GM21717 (cell line): ENCODE measurements at regions not wholly inside any gene's neighbourhood (a gene's known extent, or its start where the extent isn't known, plus 50 kb on each side); places are given as distances from the start of the nearest gene placed in this dataset.

ENCODE experiments used
- ATAC-seq: cut with Tn5 transposase; IDR thresholded peaks from one replicate; pipeline ENCODE4 v1.9.1; 2021; ENCODE audit warnings: mild to moderate bottlenecking, moderate library complexity; ENCODE audit not compliant: unreplicated experiment

DNA sequence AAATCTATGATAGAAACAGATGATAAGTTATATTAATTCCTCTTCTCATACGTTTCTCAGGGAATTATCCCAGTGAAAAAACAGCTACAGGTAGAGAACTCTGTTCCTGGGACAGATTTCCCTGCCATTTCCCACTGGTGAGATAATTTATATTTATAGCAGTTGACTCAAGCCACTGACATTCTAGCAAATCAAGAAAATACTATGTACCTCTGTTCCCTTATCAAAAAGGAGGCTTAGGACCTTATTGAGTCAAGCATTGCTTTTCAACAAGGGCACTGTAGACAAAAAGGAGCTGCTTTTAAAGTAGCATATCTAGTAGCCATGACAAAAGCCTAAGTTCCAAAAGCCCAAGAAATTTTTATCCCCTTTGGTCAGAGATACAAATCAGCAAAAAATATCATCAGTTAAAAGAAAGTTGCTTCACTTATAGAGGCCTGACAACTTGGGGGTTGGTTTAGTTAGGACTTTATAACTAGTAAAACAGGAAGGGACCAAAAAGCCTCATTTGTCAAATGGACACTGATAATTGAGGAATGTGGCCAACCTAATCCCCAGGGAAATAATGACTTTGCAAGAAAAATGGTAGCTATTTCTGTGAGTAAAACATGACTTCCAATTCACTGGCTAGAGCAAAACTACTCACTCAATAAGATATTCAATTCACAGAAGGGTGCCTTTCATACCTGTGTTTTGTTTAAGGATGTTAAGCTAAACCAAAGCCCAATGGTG lies 652.5 kb downstream of the SLITRK1 start:
- ATAC-seq: no peak

DNA sequence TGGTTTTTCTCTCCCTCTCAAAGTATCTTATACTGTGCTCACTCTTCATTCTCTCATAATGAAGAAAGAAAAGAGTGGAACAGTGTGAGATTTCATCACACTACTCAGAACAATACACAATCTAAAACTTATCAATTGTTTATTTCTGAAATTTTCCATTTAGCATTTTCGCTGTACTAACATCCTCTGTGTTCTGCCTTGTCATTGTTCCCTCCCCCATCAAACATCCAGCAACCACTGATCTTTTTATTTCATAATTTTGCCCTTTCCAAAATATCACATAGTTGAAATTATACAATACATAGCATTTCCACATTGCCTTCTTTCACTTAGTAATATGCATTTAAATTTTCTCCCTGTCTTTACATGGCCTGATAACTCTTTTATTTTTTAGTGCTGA lies 658.7 kb downstream of the SLITRK1 start:
- ATAC-seq: no peak

DNA sequence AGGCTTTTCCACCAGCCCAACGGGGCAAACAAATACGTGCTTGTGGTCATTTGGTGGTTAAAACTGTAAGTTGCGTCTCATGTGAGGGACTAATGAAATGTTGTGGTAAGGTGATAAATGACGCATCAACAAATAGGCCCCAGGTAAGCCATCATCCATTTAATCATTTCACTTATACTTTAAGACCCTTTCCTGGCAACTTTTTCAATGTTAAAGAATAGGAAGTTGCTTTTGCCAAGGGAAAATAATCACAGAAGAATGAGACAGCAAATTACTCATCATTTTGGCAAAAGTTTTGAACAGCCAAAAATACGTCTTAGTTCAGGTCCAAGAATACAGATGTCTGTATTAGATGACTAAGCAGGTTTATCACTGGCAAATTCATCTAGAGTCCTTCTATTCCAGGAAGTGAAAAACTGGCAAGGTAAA lies 660.4 kb downstream of the SLITRK1 start:
- ATAC-seq: no peak

DNA sequence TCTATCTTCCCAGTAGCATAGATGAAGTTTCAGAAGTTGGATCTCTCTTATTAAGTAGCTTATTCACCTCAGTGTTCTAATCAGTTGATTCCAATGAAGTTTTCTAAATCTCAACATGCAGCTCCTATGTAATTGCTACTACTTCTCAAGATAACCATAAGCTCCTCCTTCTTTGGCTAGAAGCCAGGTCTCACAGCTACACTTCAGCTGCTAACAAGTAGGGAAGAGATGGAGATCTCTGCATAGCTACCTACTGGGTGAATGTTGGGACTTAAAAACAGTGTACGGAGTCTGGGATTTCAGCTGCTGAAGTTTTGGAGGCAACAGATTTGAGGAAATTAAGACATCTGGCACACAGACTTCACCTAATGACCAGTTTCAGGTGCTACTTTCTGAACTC lies 661.0 kb downstream of the SLITRK1 start:
- no peak for ATAC-seq

DNA sequence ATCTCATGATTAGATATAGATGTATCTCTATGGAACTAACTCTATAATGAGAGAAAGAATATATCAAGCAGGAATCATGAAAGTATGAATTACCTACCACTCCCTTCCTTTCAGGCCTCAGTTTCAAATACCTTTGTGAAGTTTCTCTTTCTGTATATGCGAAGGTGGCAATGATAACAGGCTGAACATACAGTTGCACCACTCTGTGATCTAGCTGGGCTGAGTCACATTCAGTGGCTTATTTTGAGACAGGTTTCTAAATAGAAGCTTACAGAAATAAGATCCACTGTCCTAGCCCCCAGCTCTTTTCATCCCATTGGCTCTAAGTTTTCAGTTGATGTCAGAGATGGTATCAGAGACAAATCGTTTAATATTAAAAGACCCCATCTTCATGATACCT lies 662.0 kb downstream of the SLITRK1 start:
- no peak for ATAC-seq

DNA sequence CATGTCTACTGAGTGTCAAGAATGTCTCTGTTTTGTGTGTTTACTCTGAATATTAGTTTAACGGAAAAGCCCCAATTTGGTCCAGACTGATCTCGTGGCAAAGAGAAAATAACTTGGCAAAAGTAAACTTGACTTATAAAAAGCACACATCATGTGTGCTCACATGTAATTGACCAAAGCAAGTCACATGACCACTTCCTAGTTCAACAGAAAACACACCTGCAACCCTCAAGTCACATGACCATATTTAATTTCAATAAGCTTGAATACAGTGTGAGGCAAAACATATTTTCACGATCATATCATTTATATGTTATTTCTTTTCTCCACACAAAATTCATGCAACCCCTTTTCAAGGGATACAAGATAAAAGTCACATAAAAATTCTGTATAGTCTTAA lies 662.4 kb downstream of the SLITRK1 start:
- ATAC-seq: no peak

DNA sequence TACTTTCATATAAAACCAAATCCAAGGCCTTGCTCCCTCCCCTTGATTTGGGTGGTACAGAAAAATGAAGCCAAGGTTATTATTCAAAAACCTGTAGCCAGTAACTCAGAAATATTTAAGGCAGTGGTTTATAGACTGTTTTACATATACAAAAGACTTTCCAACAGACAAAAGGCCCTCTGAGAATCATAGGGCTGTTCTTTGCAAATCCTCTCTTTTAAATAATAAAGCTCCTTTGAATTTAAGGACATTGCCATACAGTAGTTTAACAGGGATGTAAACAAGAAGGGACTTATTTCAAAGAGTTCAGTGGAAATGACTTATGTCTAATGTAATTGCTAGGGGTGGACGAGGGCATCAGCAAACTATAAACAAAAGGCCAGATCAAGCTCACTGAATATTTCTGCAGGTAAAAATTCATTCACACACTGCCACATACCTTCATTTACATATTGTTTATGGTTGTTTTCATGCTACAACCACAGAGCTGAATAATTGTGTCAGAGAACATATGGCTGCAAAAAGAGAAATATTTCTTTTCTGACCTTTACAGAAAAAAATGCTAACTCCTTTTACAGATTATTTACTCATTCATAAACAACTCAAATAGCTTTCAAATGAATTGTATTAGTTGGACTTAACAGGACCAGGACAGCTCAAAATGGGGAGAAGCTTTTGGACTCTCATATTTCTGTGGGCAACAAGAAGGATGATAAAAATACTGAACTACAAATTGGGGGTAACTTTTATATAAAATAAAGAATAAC lies 665.6 kb downstream of the SLITRK1 start:
- ATAC-seq: no peak

DNA sequence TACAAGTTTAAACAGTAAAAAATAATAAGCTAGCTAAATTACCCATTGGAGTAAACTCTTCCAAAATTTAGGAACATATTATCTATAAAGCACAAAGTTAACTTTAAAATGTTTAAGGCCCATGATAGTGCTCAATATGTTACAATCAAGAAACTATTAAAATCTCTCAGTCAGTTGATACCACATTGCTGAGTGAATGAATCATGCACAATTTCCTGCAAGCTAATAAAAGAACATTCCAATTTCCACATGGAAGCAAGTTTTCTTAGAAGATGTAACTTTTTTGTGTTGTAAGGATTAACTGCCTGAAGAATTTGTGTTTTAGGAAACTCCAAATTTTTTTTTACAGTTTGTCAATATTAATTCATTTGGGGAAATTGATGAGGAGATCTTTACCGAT lies 666.6 kb downstream of the SLITRK1 start:
- ATAC-seq: no peak

DNA sequence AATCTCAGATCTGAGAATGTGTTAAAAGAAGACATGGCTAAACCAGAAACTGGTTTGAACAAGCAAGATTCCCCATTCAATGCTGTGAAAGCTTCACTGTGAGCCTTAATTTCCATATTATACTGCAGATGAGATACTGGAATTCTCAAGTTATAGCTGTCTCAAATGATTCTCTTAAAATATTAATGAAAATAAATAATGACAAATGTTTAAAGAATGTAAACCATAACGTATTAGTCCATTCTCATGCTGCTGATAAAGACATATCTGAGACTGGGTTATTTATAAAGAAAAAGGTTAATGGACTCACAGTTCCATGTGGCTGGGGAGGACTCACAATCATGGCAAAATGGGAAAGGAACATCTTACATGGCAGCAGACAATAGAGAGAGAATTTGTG lies 667.8 kb downstream of the SLITRK1 start:
- ATAC-seq: no peak

DNA sequence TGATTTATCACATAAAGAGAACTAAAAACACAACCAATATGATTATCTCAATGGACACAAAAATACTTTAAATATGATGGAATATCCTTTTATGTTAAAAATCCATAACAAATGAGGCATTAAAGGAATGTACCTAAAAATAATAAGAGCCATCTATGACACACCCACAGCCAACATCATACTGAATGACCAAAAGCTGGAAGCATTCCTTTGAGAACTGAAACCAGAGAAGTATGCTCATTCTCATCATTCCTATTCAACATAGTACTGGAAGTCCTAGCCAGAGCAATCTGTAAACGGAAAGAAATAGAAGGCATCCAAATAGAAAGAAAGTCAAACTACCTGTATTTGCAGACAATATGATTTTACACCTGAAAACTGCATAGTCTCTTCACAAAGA lies 671.0 kb downstream of the SLITRK1 start:
- no peak for ATAC-seq

DNA sequence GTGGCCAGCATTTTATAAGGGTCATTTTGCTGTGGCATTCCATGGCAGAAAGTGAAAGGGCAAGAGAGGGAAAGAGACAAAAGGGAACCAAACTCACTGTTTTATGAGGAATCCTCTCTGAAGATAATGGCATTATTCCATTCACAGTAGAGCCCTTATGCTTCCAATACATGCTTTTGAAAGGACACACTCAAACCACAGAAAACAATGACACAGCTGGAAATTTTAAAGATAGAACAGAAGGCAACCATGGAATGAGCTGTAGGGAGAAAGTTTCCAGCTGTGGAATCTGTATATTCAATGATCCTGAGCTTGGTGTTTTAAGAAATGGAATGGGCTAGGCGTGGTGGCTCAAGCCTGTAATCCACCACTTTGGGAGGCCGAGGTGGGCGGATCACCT lies 677.4 kb downstream of the SLITRK1 start:
- no peak for ATAC-seq

DNA sequence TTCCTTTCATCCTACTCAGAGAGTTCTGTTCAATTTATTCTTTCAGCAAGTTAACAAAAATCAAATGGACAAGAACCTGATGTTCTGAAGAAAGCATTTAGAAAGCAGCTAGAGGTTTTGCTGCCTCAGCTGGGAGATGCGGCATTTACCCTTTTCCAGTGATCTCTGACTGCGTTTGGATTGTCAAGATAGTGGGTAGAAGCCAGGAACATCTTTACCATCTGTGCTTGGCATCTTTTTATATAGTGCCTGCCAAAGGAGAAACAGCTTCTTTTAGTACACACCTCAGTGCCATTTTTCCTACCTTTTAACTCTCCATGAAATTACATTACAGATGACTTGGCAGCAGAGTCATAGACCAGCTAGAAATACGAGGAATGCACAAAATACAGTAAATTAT lies 680.8 kb downstream of the SLITRK1 start:
- no peak for ATAC-seq

DNA sequence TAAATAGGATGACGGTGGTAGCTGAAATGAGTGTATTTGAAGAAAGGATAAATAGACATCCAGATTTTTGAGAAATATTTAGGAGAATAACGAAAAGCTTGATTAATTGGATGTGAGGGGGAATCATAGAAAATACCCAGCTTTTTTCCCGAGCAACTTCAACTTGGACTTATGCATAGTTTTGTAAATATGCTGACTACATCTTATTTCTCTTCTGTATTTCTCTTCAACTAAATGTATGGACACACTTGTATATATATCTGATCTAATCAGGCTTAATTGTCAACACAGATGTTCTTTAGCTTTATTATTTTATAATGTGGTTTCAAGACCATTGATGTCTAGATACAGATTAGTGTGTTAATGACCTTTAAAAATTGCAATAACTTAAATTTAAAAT lies 685.0 kb downstream of the SLITRK1 start:
- ATAC-seq: no peak

DNA sequence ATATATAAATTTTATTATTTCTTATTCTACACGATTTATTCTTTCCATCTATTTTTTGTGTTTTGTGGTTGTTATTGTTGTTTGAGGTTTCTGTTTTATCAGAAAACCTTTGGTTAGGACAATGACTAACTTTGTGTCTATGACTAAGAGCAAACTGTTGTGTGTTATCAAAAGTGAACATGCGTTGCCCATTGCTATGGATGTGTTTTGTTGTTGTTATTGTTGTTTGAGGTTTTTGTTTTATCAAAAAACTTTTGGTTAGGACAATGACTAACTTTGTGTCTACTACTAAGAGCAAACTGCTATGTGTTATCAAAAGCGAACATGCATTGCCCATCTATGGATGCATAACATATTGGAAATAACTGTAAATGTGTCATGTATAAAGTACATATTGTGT lies 692.3 kb downstream of the SLITRK1 start:
- no peak for ATAC-seq

DNA sequence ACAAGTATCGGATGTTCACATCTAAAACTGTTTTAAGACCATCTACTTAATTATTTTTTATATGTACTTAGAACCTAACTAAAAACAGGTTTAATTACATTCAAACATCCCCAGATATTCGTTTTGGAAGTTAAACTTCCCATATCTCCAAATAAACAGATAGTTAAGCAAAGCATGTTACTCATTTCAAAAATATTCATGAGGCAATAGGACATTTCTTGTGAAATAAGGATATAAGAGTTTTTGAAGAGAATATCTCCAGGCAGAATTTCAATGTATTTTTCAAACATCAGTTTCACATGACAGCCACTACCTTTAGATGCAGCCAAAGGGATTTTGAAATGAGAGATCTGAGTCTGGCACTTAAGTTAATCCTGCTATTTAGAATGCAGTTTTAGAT lies 697.5 kb downstream of the SLITRK1 start:
- no peak for ATAC-seq

DNA sequence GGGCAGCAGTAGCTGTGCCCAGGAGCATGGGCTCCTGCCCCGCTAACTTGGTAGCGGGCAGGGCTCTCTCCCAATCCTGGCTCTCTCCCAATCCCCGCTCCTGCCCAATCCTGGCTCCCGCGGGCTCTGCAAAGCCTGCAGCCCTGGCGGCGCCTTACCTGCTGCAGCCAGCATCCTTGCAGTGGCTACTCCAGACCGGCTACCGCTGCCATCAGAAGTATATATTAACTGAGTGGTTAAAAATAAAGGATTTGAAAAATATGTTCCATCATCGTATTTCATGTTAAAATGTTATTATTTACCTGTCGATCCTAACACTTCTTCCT lies 698.2 kb downstream of the SLITRK1 start:
- no peak for ATAC-seq

DNA sequence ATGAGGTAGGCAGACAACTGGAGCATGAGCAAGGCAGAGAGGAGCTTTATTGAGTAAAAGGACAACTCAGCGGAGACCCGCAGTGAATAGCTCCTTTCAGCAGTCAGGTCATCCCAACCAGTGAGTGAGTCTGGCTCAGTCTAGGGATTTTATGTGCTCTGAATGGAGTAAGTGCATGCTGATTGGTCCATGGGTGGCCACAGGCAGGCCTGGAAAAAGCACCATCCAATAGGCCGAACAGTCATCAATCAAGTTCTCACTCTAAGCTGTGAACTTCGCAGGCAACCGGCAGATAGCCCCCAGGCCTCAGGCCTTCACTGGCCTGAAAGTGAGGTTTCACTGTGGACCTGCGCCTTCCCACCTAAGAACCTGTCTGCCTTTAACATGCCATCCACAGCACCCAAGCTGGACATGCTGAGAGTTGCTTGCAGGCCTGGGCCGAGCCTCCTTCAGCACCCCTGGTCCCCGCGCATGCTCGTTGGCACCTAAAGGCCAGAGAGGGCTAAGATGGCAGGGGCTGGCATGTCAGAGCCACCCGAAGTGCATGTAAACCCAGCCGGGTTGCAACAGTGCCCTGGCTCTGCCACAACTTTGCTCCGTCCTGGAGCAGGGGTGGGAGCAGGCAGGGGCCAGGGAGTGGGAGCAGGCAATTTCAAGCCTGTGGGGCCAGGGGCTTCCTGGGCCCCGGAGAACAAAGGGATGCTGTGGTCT lies 698.7 kb downstream of the SLITRK1 start:
- no peak for ATAC-seq

DNA sequence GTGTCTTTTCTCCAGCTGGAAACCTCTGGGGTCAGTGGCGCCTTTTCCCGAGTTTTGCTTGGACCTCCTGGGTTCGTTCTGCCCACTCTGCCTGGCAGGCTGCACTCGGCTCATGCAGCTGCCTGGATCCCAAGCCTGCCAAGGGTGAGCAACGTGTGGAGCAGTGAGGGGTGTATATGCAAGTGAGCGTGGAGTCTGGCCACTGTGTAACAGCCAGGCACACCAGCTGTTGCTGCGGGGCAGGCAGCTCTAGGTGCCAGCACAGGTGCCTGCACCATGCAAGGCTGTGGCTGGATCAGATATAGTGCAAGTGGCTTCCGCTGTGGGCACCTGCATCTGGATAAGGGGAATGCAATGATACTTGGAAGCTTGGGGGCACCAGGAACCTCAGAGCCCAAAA lies 699.4 kb downstream of the SLITRK1 start:
- no peak for ATAC-seq

DNA sequence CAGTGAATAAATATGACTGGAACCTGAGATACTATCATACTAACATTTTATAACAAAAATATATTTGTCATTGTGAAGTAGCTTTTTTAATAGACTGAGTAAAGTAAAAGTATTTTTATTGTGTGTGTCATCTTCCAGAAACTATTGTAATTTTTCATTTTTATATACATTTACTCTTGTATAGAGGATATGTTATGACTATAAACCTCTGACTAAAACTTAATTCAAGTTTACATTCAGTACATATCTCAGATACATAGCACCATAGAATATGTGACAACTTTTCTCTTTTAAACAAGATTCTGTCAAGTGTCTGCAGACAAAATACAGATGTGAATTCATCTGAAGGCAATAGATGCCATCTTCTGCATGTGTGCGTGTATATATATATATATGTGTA lies 704.3 kb downstream of the SLITRK1 start:
- no peak for ATAC-seq

DNA sequence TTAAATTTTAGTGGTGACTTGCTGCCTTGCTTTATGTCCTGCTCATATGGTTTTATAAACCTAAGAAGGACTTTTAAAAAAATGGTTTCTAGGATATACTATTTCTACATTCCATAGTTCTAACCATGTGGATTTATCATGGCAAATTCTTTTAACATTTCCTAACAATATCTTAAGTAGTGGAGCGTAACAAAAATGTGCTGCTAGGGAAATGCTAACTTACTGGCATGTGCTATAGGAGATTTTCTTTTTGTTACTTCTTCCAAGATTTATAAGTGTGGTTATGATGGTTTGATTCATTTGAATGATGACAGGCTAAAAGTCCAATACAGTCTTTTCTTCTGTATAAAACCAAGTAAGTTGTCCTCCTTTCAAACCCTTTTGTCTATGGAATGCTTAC lies 713.7 kb downstream of the SLITRK1 start:
- ATAC-seq: no peak

DNA sequence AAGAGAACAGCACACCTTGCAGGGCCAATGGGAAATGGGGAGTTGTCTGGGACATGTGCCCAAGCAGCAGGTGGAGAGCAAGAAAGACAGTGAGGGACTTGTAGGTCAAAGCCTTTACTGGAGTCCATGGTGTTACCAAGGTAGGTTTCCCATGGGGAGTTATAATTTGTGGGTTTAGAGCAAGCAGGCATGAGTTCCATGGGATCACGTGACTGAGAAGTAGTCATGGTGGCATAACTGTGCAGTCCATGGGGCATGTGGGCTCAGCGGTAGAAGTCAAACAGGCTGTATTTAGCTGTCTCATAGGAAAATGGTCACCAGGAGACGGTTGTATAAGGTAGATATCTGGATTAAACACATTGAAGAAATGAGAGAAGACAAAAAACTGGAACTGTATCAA lies 715.1 kb downstream of the SLITRK1 start:
- ATAC-seq: no peak

DNA sequence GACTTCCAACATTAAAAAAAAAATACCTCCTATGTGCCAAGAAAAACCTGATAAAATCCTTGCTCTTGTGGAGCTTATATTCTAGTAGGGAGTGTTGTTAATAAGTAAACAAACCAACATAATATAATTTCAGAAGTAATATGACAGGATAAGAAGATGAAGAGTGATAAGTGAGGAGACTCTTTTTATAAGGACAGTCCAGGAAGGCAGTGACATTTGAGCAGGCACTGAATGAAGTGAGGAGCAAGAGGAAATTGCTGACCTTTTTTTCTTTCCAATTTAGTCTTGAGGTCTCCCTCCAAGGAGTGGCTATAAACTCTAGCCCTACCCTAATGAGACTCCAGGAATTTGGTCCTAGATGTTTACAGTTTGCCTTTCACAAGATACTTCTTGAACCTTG lies 715.7 kb downstream of the SLITRK1 start:
- no peak for ATAC-seq
